HG02759 (cell line): ENCODE measurements at regions not wholly inside any gene's neighbourhood (a gene's known extent, or its start where the extent isn't known, plus 50 kb on each side); places are given as distances from the start of the nearest gene placed in this dataset.
"Not testable (repeated sequence)": the region's sequence is repeated elsewhere in the genome, so short reads cannot be mapped to it uniquely, and the experiment has no call there.

Source experiments
- ATAC-seq: cut with Tn5 transposase; IDR thresholded peaks from one replicate; pipeline ENCODE4 v1.9.1; 2021; ENCODE audit warnings: mild to moderate bottlenecking, moderate library complexity; ENCODE audit not compliant: unreplicated experiment

DNA sequence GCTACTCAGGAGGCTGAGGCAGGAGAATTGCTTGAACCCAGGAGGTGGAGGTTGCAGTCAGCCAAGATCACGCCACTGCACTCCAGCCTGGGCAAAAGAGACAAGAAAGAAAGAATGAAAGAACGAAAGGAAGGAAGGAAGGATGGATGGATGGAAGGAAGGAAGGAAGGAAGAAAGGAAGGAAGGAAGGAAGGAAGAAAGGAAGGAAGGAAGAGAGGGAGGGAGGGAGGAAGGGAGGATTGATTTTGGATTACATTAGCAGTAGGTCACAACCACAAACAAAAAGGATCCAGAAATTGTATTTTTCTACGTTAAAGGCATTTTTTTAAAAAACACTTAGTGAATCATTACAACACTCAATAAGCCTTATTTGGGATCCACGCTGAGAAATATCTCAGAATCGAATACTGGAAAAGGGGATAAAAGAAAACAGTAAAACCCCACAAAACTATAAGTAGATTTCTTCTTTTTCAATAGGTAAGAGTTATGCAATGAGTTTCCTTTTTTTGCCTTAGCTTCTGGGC lies 136.9 kb upstream of the FREM1 start:
- ATAC-seq = no peak

- ATAC-seq = no peak
Observed at GRCh38 chr9:15033316-15033715, 123.1 kb upstream of the FREM1 start.

GRCh38 chr9:15032860-15033259 lies 122.6 kb upstream of the FREM1 start:
- no peak for ATAC-seq

- no peak for ATAC-seq
Observed at GRCh38 chr9:15021146-15021545, 110.9 kb upstream of the FREM1 start.

DNA sequence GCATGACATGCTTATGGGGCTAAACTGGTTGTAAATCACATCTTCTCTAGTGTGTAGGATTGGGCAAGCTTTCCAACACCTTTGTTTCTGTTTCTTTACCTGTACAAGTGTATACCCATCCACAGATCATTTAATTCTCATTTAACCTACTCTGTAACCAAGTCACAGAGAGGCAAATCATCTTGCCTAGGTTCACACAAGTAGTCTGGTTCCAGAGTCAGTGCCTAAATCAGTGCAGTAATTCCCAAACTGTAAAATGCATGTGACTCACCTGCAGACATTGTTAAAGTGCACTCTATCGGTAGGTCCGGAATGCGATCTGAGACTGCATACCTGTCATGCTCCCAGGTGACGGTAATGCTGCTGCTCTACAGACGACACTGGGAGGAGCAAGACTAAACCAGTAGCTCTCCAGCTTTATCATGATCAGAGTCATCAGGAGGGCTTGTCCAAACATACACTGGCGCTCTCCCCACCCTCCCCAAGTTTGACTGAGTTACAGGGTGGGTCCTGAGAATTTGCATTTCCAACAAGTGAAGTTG lies 107.9 kb upstream of the FREM1 start:
- no peak for ATAC-seq

DNA sequence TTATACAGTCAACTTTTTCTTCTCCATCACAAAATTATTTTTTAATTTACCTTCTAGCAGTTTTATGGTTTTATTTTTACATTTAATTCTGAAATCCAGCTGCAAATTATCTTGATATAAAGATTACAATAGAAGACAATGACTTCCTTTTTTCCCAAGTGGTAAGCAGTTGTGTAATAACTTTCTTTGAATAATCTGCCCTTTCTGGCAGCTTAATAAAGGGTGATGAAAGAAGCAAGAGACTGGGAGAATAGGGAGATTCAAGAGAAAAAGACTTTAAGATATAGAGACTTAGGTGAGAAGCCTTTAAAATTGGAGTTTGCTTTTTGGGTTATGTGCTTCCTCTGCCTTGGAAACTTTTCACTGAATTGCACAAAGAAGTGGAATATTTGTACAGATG lies 100.4 kb upstream of the FREM1 start:
- no peak for ATAC-seq

- no peak for ATAC-seq
Observed at GRCh38 chr9:15007698-15008097, 97.5 kb upstream of the FREM1 start.

- ATAC-seq = no peak
Observed at GRCh38 chr9:14994738-14995137, 84.5 kb upstream of the FREM1 start.

DNA sequence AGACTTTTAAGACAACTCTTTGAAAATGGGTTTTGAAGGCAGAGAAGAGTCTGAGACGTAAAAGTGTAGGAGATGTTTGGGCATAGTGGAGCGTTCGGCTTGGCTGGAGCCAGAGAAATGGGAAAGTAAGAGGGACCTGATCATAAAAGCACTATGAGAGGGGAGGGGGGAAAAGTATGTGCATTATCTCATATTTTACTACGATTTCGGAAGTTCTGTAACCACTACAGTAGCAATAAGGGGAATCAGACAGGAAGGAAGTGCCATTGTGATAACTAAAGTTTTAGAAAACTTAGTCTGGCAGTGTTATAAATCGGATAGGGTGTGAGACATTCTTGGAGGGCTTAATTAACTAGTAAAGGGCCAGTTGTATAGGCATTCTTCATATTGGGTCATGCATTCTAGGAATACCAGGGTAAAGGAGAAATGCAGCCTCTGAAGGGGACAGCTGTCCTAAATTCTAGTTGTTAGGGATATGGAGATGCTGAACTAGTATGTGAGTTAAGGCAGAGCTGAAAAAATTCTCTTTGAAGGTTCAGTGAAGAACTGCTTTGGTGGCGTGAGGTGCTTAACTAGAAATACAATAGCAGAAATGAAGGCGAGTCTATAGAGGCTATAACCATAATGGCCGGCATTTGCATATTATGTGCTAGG lies 83.8 kb upstream of the FREM1 start:
- ATAC-seq = peak; percentile 13

- peak; percentile 60 for ATAC-seq
Observed at GRCh38 chr9:14993061-14993800, 83.0 kb upstream of the FREM1 start.

DNA sequence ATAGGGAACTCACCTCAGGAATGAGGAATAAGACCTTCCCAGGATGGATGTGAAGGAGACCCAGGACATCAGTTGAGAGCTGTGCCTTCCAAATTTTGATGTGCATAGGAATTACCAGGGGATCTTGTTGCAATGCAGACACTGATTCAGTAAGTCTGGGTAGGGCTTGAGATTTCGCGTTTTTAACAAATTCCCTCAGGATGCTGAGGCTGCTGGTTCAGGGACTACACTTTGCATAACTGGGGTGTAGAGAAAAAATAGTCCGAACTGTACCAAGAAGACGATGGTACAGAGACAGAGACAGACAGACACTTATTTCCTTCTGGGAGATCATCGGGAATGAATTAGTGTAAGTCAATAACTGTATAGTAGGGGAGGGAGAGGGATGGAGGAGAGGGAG lies 82.3 kb upstream of the FREM1 start:
- no peak for ATAC-seq

DNA sequence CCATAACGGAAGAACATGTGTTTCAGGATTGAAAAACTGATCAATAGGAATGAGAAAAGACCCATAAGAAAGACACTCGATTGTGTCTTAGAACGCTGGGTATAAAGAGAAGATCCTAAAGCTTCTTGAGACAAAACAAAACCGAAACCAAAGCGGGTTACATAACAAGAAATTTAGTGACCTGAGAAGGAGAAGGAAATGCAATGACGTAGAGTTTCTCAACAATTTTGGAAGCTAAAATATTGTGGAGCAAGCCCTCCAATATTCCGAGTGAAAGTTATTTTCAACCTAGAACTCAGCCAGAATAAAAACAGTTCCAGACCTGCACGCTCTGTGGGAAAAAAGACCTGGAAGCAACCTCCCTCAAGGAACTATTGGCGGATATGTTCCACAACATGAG lies 81.9 kb upstream of the FREM1 start:
- ATAC-seq = no peak

DNA sequence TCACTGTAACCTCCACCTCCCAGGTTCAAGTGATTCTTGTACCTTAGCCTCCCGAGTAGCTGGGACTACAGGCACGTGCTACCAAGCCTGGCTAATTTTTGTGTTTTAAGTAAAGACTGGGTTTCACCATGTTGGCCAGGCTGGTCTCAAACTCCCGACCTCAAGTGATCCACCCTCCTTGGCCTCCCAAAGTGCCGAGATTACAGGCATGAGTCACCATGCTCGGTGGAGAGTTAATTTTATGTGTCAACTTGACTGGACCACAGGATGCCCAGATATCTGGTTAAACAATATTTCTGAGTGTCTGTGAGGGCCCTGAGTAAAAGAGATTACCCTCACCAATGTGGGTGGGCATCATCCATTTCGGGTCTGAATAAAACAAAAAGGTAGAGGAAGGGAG lies 80.4 kb upstream of the FREM1 start:
- ATAC-seq = not testable (repeated sequence)

DNA sequence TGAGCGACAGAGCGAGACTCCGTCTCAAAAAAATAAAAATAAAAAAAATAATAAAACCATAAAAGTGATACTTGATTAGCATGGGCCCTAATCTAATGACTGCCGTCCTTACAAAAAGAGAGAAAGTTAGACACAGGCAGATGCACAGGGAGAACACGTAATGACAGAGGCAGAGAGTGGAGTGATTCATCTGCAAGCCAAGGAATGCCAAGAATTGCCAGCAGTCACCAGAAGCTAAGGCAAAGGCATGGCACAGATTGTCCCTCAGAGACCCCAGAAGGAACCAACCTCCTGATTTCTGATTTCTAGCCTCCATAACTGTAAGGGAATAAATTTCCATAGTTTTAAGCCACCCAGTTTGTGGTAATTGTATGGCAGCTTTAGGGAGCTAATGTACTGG lies 79.6 kb upstream of the FREM1 start:
- no peak for ATAC-seq

DNA sequence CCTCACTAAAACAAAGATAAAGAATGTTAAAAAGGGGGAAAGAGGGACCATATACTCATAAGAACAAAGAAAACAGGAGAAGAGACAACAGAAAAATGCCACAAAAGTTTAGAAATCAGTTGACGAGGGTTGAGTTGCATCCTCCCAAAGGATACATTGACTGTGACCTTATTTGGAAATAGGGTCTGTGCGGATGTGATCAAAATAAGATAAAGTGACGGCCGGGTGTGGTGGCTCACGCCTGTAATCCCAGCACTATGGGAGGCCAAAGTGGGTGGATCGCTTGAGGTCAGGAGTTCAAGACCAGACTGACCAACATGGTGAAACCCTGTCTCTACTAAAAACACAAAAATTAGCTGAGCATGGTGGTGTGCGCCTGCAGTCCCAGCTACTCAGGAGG lies 79.1 kb upstream of the FREM1 start:
- ATAC-seq = not testable (repeated sequence)

DNA sequence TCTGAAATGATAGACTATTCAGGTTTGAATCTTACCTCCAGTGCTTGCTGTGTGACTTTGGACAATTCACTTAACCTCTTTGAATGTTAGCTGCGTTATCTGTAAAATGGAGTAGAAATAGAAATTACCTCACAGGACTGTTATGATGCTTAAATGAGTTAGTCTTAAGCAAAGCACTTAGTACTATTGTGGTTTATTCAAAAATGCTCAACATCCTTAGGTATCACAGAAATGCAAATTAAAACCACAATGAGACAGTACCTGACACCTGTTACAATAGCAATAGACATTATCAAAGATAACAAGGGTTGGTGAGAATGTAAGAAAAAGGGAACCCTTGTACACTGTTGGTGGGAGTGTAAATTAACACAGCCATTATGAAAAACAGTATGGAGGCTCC lies 77.6 kb upstream of the FREM1 start:
- no peak for ATAC-seq

DNA sequence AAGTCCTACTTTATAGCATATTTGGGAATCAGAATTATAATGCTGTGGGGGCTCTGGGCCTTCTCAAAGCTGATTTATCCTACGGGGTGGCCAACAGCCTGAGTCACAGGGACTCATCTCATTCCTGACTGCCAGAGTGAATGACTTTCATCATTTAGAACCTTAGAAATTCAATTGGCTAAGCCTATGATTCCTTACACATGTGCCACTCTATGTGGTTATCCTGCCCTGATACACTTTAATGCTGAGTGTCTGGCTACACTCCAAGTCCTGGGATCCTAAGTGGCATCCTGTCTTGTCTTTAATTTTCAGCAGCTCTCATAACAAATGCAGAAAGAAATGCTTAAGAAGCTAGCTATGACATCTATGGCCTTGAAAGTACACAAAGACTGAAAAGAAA lies 75.2 kb upstream of the FREM1 start:
- no peak for ATAC-seq

GRCh38 chr9:14983599-14983998 lies 73.4 kb upstream of the FREM1 start:
- no peak for ATAC-seq

DNA sequence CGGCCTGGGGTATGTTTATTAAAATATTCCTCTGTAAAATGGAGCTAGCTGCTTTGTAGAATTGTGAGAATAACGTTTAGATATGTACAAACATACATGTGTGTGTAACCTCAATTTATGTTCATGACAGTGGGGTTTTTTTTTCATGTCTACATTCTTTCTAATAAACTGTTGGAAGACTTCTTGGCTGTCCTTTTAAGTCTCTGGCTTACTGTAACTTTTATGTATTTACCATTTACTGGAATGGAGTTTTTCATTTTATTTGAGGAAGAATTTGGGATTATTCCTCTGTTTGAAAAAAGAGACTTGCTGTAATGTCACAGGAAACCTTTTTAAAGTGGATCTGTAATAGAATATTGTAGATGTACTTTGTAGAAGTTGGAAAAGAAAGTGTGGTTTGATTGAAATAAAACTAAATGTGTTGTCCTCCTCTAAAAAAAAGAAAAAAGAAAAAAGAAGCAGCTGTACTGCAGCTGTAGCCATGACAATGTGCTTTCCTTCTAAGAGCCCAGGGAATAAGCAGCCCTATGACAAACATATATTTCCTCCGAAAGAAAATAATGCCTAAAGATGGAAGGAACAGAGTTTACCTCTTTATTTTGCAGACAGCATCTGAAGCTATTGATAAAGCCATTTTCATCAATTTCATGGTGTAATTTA lies 71.2 kb upstream of the FREM1 start:
- ATAC-seq = no peak

GRCh38 chr9:14978022-14979000 lies 68.1 kb upstream of the FREM1 start:
- ATAC-seq = no peak
